Choroid plexus epithelial cell (primary cell): ENCODE measurements at regions not wholly inside any gene's neighbourhood (a gene's known extent, or its start where the extent isn't known, plus 50 kb on each side); places are given as distances from the start of the nearest gene placed in this dataset.
A peak's percentile ranks its signal among the peaks of the same experiment; 100 is the strongest.

Experiments
- DNase-seq: peaks from one replicate; pipeline ENCODE4 v3.0.0-alpha.2; 2010; ENCODE audit warnings: low read depth
- H3K4me3 ChIP-seq: 2 replicates; pipeline ENCODE4 v1.5.1; 2011; ENCODE audit warnings: low read depth, mild to moderate bottlenecking, control low read depth, low read length, moderate library complexity
- TF ChIP-seq, protein P1 (sequence below): conservative IDR thresholded peaks from 2 replicates; pipeline ENCODE4 v1.5.1; 2011; ENCODE audit warnings: low read depth, mild to moderate bottlenecking, control low read depth, inconsistent platforms, low read length, moderate library complexity

DNA sequence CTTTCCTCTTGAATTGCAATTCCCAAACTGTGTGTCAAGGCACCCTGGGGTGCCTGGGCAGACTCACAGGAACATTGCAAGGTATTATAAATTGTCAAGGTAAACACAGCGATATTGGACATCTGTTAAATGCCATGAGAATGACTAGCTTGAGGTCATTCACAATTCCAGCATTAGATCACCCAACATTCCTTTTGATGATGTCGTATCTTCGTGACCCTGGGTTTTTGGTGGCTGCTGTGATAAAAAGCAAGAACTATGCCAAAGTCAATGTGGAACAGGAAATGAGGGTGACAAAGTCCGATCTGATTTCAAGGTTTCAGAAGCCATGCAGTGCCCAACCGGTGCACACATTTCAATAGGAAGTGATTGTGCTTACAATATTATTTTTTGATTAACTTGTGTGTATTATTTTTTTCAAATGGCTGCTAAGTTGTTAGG lies 458.4 kb downstream of the MIAT start:
- TF ChIP-seq, protein P1, sequence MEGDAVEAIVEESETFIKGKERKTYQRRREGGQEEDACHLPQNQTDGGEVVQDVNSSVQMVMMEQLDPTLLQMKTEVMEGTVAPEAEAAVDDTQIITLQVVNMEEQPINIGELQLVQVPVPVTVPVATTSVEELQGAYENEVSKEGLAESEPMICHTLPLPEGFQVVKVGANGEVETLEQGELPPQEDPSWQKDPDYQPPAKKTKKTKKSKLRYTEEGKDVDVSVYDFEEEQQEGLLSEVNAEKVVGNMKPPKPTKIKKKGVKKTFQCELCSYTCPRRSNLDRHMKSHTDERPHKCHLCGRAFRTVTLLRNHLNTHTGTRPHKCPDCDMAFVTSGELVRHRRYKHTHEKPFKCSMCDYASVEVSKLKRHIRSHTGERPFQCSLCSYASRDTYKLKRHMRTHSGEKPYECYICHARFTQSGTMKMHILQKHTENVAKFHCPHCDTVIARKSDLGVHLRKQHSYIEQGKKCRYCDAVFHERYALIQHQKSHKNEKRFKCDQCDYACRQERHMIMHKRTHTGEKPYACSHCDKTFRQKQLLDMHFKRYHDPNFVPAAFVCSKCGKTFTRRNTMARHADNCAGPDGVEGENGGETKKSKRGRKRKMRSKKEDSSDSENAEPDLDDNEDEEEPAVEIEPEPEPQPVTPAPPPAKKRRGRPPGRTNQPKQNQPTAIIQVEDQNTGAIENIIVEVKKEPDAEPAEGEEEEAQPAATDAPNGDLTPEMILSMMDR, result no peak
- H3K4me3 ChIP-seq, result no peak overlapping the region
- DNase-seq, result peak; percentile 81

DNA sequence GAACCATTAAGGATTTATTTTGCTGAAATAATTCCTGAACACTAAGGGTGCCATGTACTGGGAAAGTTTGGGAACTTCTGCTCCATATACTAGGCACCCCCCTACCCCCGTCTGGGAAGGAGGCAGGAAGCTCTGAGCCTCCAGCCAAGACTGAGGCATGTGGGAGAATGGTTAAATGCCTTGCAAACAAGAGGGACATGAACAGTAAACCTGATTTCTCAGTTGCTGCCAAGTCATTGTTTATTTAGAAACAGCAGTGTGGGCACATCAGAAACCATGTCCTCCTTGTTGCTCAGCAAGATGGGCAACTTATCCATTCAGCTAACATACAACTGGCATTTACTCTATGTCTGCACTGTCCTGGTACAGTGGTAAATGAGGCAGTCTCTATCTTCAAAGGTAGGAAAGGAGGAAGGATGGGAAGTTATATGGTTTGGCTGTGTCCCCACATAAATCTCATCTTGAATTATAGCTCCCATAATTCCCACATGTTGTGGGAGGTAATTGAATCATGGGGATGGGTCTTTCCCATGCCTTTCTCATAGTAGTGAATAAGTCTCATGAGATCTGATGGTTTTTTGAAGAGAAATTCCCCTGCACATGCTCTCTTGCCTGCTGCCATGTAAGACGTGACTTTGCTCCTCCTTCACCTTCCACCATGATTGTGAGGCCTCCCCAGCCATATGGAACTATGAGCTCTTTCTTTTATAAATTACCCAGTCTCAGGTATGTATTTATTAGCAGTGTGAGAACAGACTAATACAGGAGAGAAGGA lies 459.1 kb downstream of the MIAT start:
- no peak overlapping the region for H3K4me3 ChIP-seq
- DNase-seq, result no peak
- TF ChIP-seq, protein P1, result no peak

DNA sequence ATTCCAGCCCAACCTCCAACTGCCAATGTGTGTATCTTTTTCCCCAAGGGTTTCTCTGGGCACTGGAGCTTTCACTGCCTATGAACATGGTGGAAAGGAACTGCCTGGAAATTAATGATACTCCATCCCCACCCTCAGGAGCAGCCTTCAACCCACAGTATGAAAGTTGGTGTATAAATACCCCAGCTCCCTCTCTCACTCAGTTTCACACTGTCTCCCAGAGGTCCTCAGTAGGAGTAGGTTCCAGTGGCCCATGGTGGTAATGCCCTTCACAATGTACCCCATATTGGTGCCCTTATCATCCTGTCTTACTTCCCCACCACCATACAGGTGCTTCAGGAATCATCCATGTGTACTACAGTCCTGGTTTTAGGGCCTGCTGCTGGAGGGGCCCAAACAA lies 462.6 kb downstream of the MIAT start:
- TF ChIP-seq, protein P1, result no peak
- H3K4me3 ChIP-seq, result no peak overlapping the region
- DNase-seq, result no peak

DNA sequence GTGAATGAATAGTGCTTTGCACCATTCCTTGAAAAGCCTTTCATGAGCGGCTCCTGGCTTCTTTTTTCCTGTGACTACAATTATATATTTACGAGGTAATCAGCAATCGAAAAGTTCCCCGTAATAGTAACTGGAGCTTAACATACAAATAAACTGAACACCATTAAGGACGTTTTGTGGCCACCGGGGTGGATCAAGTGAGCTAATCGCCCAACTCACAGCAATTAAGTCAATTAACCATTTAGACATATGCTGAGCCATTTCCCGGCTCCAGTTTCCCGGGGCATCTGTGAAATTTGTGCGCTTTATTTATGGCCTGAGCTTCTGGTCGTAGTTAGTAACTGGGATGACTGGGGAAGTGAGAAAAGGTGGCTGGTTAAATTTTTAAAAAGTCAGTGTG lies 465.2 kb downstream of the MIAT start:
- no peak for DNase-seq
- TF ChIP-seq, protein P1, result no peak
- no peak overlapping the region for H3K4me3 ChIP-seq

DNA sequence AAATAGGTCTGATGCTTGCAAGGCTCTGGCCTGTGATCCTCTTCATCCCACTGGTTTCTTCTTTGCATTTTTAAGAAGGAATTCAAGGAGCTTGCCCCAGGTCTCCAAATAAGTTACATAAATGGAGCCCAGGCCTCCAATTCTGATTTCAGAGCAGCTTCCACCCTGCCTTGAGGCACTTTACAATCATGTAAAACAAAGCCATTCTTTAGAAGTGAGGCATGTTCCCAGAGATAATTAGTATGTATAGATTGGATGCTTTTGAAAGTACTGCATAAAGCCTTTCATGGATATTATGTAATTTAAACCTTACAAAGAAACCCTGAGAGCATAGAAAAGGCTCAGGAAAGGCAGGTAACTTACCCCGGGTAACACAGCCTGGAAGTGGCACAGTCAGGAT lies 466.5 kb downstream of the MIAT start:
- TF ChIP-seq, protein P1, result no peak
- H3K4me3 ChIP-seq, result no peak overlapping the region
- no peak for DNase-seq

DNA sequence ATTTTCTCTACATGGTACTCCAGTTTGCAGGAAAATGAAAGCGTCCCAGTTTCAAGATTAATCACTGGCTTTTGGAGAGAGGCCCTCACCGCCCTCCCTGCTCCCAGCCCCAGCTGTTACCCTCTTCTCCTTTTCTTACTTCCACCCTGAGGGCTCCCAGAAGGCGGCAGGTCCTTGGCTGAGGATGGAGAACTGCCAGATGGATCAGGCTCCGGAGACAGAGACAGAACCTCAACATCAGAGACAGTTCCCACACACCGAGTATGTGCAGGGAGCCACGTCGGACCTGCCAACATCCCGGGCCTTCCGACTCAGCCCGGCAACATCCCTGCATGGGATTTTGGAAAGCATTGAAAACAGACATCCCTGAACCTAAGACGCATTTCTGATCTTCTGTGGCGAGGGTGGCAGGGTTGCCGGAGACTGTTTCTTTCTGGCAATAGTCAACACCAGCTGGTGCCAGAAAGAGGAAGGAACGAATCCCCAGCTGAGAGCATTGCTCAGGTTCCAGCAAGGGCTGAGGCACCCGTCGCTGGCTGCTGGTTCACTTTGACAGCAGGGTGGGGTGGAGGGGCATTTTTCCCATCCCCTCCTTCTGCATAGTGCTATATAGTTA lies 467.1 kb downstream of the MIAT start:
- TF ChIP-seq, protein P1, result no peak
- H3K4me3 ChIP-seq, result no peak overlapping the region
- DNase-seq, result no peak

DNA sequence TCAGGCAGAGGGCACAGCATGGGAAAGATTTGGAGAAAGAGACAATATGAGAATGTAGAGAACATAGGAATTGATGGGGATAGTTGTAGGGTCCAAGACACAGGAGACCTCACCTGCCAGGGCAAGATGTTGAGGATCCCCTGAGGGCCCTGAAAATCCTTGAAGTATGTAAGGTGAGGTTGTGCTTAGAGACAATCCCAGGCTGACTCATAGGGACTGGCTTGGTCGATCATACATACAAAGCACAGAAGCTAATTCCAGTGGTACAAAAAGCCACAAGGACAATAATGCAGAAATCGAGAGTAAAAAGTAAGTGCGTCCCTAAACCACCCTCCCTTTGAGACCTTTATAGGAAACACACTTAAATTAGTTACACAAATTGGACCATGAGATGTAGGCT lies 468.2 kb downstream of the MIAT start:
- TF ChIP-seq, protein P1, result no peak
- no peak for DNase-seq
- no peak overlapping the region for H3K4me3 ChIP-seq
